GM19023 (cell line): ENCODE measurements at regions not wholly inside any gene's neighbourhood (a gene's known extent, or its start where the extent isn't known, plus 50 kb on each side); places are given as distances from the start of the nearest gene placed in this dataset.

Source experiments
- ATAC-seq: cut with Tn5 transposase; IDR thresholded peaks from one replicate; pipeline ENCODE4 v1.9.1; 2021; ENCODE audit warnings: mild to moderate bottlenecking, moderate library complexity; ENCODE audit not compliant: unreplicated experiment

DNA sequence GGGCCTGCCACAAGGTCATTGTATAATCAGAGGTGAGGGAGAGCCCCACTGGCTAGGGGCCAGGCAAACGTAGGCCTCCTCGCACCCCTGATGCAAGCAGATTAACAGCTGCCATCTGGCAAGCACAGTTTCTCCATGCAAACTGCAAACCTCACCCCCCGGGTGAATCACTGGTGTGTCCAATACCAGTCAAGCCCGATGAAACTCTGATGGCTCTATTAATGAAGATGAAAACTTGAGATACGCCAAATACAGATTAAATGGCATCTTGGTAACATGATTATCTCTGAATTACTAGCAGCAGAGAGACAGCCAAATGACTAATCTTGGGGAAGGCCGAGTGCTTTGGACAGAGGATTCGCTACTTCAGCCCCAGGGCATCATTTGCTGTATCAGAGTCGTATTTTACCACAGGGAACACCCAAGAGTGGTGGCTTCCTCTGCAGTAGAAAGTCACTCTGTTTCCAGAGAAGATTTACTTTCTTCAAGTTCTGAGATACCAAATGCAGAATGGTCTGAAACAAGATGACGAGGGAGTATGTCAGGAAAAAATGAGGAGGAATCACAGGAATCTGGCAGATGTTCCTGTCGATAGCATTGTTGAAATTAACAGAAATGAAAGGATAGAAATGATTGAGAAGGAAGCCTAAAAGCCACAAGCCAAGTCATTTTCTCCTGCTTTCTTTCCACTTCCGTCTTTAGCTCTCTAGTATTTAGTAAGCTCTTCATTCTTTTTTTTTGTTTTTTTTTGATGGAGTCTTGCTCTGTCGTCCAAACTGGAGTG, 96.2 kb upstream of the NR2F2 start:
- ATAC-seq: no peak

DNA sequence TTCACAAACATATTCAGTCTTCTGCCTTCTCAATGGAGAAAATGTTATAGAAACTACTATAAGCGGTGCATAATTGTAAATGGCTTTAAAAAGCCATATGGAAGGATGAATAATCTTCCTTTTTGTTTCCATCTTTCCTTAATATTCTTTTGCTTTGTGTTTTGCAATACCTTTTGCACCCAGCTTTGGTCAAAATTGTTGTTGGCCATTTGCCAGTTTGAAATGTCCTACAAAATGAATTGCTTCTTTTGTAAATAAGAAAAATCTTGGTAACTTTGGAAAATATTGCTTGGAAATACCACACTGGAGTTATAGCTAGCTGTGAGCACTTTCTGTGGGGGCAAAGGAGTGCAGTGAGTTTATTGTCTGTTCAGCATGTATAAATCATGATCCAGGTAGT, 93.5 kb upstream of the NR2F2 start:
- ATAC-seq: no peak

DNA sequence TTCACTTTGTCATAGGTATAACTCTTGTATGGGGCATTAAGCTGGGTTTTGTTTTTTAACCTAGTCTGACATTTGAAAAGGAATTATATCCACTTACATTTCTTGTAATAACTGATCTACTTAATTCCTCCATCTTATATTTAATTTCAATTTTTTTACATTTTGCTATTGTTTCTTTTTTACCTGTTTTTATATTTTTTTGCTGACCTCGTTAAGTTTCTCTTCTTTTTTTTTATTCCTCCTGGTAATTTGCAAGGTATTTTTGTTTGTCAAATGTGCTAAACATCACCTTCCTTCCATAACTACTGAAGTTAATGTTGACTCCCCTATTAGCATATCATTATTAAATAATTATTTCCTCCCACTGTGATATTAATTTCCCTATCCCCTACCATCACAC, 87.7 kb upstream of the NR2F2 start:
- ATAC-seq: no peak

GRCh38 chr15:96243701-96244100, 86.8 kb upstream of the NR2F2 start:
- ATAC-seq: no peak

DNA sequence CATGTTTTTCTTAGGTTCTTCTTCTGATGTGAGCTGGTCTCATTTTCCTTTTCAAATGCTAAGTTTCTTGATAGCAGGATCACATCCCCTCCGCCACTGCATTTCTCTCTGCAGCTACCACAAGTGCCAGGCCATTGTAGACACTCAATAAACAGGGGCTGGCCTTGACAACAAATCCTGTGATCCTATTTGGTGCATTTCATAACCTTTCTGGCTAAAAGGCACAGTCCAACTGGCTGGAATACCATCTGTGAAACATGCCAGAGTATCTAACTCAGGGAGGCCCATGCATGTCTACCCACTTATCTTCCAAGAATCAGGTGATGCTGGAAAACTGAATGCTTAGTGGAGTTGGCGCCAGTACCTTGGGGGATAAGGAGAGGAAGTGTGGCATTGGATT, 85.2 kb upstream of the NR2F2 start:
- no peak for ATAC-seq

DNA sequence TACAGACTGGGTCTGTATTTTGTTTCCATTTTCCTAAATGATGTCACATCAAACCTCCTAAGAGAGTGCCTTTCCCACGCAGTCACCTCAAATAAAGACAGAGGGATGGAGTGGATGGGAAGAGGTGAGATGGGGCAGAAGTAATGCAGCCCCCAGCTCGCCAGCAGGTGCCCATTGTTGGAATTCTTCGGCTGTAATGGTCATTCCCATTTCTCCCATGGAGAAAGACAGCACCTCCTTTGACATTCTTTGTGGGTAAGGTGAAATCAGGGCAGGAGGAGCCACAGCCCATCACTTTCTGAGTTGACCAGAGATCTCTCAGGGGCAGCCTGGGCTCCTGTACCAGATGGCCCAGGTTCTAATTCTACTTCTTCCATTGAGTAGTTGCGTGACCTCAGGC, 84.4 kb upstream of the NR2F2 start:
- ATAC-seq: no peak

DNA sequence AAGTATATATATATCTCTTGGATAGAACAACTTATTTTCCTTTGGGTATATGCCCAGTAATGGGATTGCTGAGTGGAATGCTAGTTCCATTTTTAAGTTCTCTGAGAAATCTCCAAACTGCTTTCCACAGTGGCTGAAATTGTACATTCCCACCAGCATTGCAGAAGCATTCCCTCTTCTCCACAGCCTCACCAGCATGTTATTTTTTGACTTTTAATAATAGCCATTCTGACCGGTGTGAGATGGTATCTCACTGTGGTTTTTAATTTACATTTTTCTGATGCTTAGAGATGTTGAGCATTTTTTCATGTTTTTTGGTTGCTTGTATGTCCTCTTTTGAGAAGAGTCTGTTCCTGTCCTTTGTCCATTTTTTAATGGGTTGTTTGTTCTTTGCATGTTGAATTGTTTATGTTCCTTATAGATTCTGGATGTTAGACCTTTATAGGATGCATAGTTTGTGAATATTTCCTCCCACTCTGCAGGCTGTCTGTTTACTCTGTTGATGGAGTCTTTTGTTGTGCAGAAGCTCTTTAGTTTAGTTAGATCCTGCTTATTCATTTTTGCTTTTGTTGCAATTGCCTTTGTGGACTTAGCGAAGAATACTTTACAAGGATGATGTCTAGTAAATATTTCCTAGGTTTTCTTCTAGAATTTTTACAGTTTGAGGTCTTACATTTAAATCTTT, 82.7 kb upstream of the NR2F2 start:
- ATAC-seq: no peak

DNA sequence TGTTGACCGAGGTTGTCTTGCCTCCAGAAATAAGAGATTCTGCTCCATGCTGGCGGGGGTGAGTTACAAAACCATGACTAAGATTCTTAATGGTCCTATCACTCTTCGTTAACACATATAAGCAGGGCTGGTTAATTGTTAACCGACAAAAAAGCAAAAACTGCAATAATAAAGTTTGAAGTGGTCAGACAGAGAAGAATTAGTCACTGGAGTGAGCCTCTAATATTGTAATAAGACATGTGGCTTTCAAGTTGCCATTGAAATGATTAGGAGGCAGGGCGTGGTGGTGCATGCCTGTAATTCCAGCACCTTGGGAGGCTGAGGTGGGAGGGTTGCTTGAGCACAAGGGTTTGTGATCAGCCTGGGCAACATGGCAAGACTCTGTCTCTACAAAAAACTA, 78.4 kb upstream of the NR2F2 start:
- ATAC-seq: no peak

DNA sequence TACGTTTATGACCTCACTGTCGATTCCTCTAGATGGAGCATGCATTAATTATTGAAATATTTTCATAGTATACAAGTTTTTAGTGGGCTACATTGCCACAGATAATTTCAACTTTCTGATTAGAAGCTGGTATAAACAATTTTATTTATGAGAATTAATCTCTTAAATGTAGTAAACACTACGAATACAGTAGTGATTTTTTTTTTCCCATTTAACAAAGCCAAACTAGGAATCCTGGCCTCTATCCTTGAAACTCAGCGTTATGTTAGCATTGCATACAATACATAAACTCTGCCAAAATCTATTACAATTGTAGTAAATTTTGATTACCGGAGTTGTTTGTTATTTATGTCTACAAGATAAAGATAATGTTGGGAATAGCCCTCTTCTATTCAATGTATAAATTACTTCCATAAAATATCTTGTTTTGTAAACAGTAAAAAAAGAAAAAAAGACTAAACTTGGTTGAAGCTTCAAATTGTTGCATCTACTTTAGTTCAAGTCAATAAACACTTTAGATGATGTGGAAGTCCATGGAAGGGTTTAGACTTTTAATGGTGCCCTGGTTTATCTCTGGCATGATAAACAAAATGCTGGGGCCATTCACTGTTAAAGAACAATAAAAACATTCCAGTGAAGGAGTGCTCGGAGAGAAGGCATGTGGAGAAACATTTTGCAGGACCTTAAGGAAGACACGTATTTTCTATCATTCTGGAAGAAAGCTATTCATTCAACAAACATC, 77.3 kb upstream of the NR2F2 start:
- ATAC-seq: no peak

DNA sequence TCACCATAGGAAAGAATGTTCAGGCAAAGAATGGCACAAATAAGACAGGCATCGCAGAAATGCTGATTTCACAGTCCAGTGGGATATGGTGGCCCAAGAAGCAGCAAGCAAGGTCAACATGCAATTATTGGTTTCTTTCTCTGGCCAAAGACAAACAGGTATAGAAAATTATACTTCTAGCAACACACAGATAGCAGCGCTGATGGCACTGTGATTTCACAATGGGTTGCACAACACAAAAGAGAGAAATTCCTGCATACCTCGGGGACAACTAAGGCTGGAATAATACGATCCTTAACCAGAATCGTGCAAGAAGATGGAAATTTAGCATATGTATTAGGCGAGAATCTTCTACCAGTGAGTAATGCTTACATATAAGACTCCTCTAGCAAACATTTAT, 76.3 kb upstream of the NR2F2 start:
- ATAC-seq: no peak

DNA sequence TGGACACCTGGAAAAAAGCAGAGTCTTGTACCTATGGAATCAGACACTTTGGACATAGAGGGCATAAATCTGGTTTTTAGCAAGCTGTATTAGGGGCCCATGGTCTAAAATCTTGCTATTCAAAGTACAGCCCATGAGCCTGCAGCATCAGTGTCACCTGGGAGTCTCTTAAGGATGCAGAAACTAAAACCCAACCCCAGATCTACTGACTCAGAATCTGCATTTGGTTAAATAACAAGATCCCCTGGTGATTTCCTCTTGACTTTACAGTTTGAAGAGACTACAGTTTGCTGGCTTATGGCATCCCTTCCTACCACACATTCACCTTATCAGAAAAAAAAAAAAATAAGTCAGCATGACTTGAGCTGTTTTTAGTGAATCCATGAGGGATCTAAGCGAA, 74.9 kb upstream of the NR2F2 start:
- ATAC-seq: no peak

DNA sequence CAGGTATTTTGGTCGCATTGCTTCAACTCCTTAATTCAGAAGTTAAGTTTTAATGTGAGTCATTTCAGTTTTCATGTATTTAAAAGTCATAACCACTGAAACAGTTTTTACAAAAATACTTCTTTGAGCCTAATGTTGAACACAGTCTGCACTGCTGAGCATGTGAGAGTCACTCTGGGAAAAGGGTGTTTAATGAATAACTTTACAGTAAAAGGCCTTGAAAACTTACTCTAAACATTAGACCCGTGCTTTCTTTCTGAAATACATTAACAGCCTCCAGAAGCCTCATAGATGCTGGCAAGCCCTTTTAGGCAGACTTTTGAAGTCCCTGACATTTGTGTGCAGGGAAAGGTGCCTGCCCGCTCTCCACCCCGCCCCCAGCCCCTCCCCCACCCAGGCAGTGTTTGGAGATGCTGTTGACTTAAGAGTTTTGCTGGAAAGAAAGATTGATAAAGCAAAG, 68.9 kb upstream of the NR2F2 start:
- ATAC-seq: no peak

DNA sequence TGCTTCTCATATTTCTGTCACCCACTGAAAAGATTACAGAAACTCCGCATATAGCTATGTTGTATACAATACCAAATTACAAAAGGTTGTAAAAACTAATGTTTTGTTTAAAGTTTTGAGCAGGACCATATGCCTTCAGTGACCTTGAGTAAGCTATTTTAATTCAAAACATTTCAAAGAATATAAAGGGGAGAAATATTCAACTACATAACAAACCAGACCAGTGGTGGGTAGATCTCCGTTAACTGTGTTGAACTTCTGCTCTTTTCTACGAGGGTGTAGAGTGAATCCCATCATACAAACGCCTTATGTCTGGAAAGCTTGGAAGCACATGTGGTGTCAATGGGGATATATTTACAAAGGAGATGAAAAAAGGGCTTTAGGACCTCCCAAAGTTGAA, 68.4 kb upstream of the NR2F2 start:
- no peak for ATAC-seq

DNA sequence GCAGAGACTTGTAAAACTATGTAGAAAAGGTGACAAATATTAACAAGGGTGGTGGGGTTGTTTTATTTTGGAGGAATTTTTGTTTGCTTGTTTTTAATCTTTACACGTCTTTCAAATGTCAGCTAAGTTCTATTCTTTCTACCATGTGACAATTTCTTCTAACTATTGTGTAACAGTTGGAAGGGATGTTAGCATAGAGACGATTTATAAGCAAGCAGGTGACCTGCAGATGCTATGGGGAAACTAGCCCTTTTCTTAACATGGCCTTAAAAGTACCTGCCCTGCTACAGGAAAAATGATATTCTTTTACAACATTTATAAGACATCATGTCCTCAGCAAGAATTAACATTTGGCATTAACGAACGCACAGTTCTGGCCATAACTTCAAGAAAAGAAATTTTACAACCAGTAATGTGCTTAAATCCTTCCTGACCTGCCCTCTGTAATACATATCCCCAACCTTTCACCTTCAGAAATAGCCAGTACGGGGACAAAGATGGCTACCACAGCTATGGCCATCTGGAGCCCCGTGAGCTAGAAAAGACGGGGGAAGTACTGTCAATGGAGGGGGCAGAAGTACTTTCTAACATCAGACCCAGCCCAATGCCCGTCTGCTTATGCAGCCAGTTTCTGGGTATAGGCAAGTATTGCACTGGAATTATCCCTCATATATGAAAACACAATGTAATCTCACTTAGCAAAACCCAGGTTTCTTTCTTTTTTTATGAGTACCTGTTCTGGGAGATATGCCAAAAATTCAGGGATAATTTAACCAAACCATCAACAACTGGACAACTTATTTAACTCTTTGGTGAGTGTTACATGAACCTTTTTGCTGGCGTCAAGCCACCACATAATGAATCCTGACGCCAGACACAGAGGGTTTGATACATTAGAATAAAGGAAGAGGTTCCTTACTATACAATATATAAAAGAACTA, 67.7 kb upstream of the NR2F2 start:
- ATAC-seq: no peak

- no peak for ATAC-seq
Measured at GRCh38 chr15:96264351-96264798, 66.1 kb upstream of the NR2F2 start.

DNA sequence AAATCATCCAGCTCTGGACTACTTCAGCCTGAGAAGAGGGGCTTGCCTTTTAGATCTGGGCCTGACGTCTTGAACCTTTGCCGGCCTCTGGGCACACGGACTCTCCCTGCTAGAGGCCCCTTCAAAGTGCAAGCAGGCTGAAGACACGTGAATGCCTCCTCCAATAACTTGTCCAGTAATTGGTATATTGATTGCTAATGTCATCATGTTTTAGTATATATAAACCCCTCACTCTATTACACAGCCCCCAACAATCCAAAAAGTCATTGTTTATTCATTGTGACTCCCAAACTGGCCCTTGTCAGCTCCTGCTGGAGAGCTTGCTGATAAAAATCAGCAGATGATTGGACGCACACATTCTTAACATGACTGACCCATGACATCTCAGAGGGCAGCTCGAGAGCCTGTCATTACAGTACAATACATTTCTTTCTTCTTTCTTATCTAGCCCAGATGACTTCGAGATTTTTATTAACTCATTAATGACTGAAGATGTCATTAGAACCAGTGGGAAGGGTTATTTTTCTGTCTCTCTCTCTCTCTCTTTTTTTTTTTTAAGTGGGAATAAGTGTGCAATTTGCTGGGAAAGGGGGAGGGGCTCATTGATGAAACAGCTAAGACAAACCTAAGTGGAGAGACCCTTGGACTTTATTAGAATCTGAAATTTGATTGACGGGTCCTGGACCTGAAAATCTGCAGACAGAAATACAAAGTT, 65.5 kb upstream of the NR2F2 start:
- no peak for ATAC-seq

GRCh38 chr15:96266456-96266855, 64.0 kb upstream of the NR2F2 start:
- no peak for ATAC-seq

- no peak for ATAC-seq
Measured at GRCh38 chr15:96267463-96267862, 63.0 kb upstream of the NR2F2 start.

DNA sequence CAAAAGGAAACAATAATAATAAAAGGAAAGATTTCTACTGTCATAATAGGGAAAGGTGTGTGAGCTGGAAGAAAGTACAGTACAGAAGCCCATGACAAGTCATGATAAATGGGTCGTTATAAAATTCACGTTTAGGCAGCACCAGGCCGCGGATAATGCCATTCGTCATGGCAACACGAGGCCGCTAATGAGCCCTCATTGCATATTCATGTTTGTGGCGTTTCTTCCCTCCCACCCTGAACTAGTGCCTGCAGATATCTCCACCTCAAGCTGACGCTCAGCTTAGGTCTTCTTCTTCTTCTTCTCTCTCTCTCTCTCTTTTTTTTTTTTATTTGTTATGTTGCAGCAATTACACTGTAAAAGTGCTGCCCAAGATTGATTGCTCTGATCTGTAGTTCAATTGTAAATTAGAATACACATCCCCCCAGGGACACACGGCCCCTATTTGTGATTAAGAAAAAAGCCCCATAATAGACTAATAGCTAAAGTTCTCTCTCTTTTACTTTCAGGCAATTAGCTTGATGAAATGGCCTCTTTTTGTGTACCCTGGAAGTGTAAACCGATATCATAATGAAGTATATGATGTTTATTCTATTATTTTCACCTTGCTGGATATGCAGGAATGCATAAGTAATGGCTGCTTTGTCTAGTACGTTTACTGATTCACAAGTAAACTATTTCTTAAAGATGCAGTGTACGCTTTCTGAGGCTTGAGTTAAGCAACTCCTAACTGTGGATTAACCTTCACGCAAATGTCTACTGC, 61.9 kb upstream of the NR2F2 start:
- ATAC-seq: no peak
